Panc1 (cell line): ENCODE measurements at regions not wholly inside any gene's neighbourhood (a gene's known extent, or its start where the extent isn't known, plus 50 kb on each side); places are given as distances from the start of the nearest gene placed in this dataset.

Experiments
- ATAC-seq: fragments of 200-7000 bp; cut with Tn5 transposase; 2 replicates; pipeline ENCODE4 v1.9.1; 2020; ENCODE audit warnings: mild to moderate bottlenecking, moderate library complexity
- BruUV-seq: library from RNA; stranded (reverse); fragments of 400-500 nt; replicated peaks from 2 replicates; lab custom pipeline; 2021; lab: Mats Ljungman, UMichigan
- CTCF ChIA-PET: fragments of 300-600 bp; sonication (Branson Sonifier 250); formaldehyde crosslinking; loops from one replicate; lab custom pipeline; 2022; ENCODE audit warnings: antibody characterized with exemption; lab: Charles Lee
- POLR2A ChIA-PET: fragments of 300-600 bp; sonication (Branson Sonifier 250); formaldehyde crosslinking; loops from one replicate; lab custom pipeline; 2022; ENCODE audit warnings: antibody characterized with exemption; lab: Charles Lee
- DNase-seq: peaks from one replicate; pipeline ENCODE4 v3.0.0-alpha.2; 2010; ENCODE audit warnings: low read depth, low spot score
- H3K27ac ChIP-seq: 2 replicates; pipeline ENCODE4 v1.5.1; 2011; ENCODE audit warnings: mild to moderate bottlenecking, low read length, inconsistent platforms
- H3K27me3 ChIP-seq: fragments of 200-500 bp; sonication (Bioruptor generic); 2 replicates; pipeline ENCODE4 v1.6.0; 2014; ENCODE audit warnings: low read length, inconsistent platforms; ENCODE audit not compliant: control insufficient read depth, insufficient read depth
- H3K36me3 ChIP-seq: fragments of 200-500 bp; sonication (Bioruptor generic); 2 replicates; pipeline ENCODE4 v1.5.1; 2014; ENCODE audit warnings: inconsistent platforms, mild to moderate bottlenecking, low read length, moderate library complexity; ENCODE audit not compliant: control insufficient read depth, insufficient read depth
- H3K4me1 ChIP-seq: 2 replicates; pipeline ENCODE4 v1.5.1; 2011; ENCODE audit warnings: inconsistent platforms, mild to moderate bottlenecking, low read length, moderate library complexity; ENCODE audit not compliant: control insufficient read depth, insufficient read depth
- H3K4me3 ChIP-seq, 2 experiments: 2 replicates each; pipeline ENCODE4 v1.5.1; 2011 to 2012; ENCODE audit warnings: low read depth in 2 of 2, low read length in 2 of 2, mild to moderate bottlenecking in 2 of 2, inconsistent platforms in 1 of 2, moderate library complexity in 1 of 2
- H3K9me3 ChIP-seq: fragments of 200-500 bp; sonication (Bioruptor generic); 2 replicates; pipeline ENCODE4 v1.5.1; 2014; ENCODE audit warnings: low read depth, mild to moderate bottlenecking, inconsistent platforms, low read length, moderate library complexity; ENCODE audit not compliant: control insufficient read depth, insufficient read depth
- CTCF ChIP-seq: fragments of 450-650 bp; IDR thresholded peaks from 2 replicates; pipeline ENCODE4 v1.5.1; 2017; ENCODE audit warnings: mild to moderate bottlenecking
- POLR2AphosphoS5 ChIP-seq: IDR thresholded peaks from 2 replicates; pipeline ENCODE4 v1.6.1; 2012; ENCODE audit warnings: mild to moderate bottlenecking, low read depth, low read length, moderate library complexity
- REST ChIP-seq, 2 experiments: IDR thresholded peaks; 2 replicates each; pipeline ENCODE4 v1.6.1; 2011 to 2012; ENCODE audit warnings: low read depth in 2 of 2, control low read depth in 1 of 2, low read length in 1 of 2, mild to moderate bottlenecking in 1 of 2, moderate library complexity in 1 of 2; ENCODE audit not compliant: insufficient read depth in 1 of 2
- SIN3A ChIP-seq: IDR thresholded peaks from 2 replicates; pipeline ENCODE4 v1.6.1; 2012; ENCODE audit warnings: low read depth, mild to moderate bottlenecking, low read length, moderate library complexity, borderline replicate concordance; ENCODE audit not compliant: insufficient read depth
- TCF7L2 ChIP-seq: IDR thresholded peaks from 2 replicates; pipeline ENCODE4 v1.6.1; 2011; ENCODE audit warnings: mild to moderate bottlenecking, low read depth, low read length, inconsistent platforms
- in situ Hi-C: cut with HindIII; loops from 2 replicates; pipeline ENCODE4 v1.10.0; 2016; ENCODE audit warnings: low sequenced_read_pairs, low pct_unique_long_range_greater_than_20kb
- intact Hi-C: fragments of 100-400 bp; cut with micrococcal nuclease; formaldehyde crosslinking; loops from one replicate; pipeline ENCODE4 v1.10.0; 2022; ENCODE audit not compliant: unreplicated experiment

- DNase-seq: no peak
- Histone ChIP-seq H3K27ac (no peak overlapping the region), H3K27me3 (no peaks in the 10 kb centered on the region), H3K4me3 (no peak overlapping the region), H3K9me3 (0 out of 2 replicates have a peak, but pooled peaks cover 3% of the 10 kb centered on the region), H3K4me1 (no peaks in the 10 kb centered on the region), H3K36me3 (no peaks in the 10 kb centered on the region)
- no peak for TF ChIP-seq POLR2AphosphoS5
- no peak for TF ChIP-seq REST (IDR thresholded peaks at IDR 0.05; ENCODE audit: insufficient read depth in 1 of 2, low read depth in 2 of 2, low read length in 1 of 2)
- TF ChIP-seq SIN3A: no peak
- TF ChIP-seq TCF7L2: no peak
- no peak for TF ChIP-seq CTCF
- BruUV-seq: no TSS peak
- in situ Hi-C loops (no loop called here), intact Hi-C loops (no loop called here)
- POLR2A ChIA-PET: no interaction called here
- no peak for ATAC-seq
- CTCF ChIA-PET: no interaction called here
Observed at GRCh38 chr22:26817926-26818325, 160.5 kb downstream of the MIAT start.

GRCh38 chr22:26821854-26822253 is 164.5 kb downstream of the MIAT start:
- no peaks in the 10 kb centered on the region for H3K27me3 ChIP-seq
- in situ Hi-C loops (no loop called here), intact Hi-C loops (no loop called here)

More at GRCh38 chr22:26821854-26822253, 164.5 kb downstream of the MIAT start:
- CTCF ChIA-PET: no interaction called here
- Histone ChIP-seq H3K4me1 (no peaks in the 10 kb centered on the region), H3K27ac (no peak overlapping the region), H3K4me3 (no peak overlapping the region), H3K36me3 (no peaks in the 10 kb centered on the region), H3K9me3 (0 out of 2 replicates have a peak, but pooled peaks cover 3% of the 10 kb centered on the region)
- no TSS peak for BruUV-seq
- ATAC-seq: no peak
- no peak for DNase-seq
- POLR2A ChIA-PET: no interaction called here
- TF ChIP-seq TCF7L2 (no peak), CTCF (no peak), SIN3A (no peak), POLR2AphosphoS5 (no peak), REST (IDR thresholded peaks at IDR 0.05; ENCODE audit: insufficient read depth in 1 of 2, low read depth in 2 of 2, low read length in 1 of 2) (no peak)
